OCI-LY1 (cell line): ENCODE measurements at regions not wholly inside any gene's neighbourhood (a gene's known extent, or its start where the extent isn't known, plus 50 kb on each side); places are given as distances from the start of the nearest gene placed in this dataset.

Experiments
- H2AFZ ChIP-seq: fragments of 200-600 bp; sonication (generic), shearing (Covaris generic); 2 replicates; pipeline ENCODE4 v1.6.0; 2014; ENCODE audit warnings: antibody characterized with exemption, mild to moderate bottlenecking, low read length
- H3F3A ChIP-seq: fragments of 200-600 bp; sonication (generic), shearing (Covaris generic); 2 replicates; pipeline ENCODE4 v1.6.0; 2014; ENCODE audit warnings: mild to moderate bottlenecking, antibody characterized with exemption, low read length, moderate library complexity; ENCODE audit not compliant: insufficient read depth
- H3K27ac ChIP-seq: fragments of 200-600 bp; sonication (generic); 2 replicates; pipeline ENCODE4 v1.5.1; 2014; ENCODE audit warnings: low read length, mixed run types, mild to moderate bottlenecking, low read depth; ENCODE audit not compliant: poor library complexity, severe bottlenecking
- H3K27me3 ChIP-seq: fragments of 200-600 bp; sonication (generic); 2 replicates; pipeline ENCODE4 v1.6.0; 2014; ENCODE audit warnings: antibody characterized with exemption, mild to moderate bottlenecking, low read length, moderate library complexity; ENCODE audit not compliant: insufficient read depth
- H3K36me3 ChIP-seq: fragments of 200-600 bp; sonication (generic); 2 replicates; pipeline ENCODE4 v1.6.1; 2014; ENCODE audit warnings: mild to moderate bottlenecking, antibody characterized with exemption, low read length, moderate library complexity, mixed read lengths; ENCODE audit not compliant: insufficient read depth
- H3K4me1 ChIP-seq: fragments of 200-600 bp; sonication (generic); 2 replicates; pipeline ENCODE4 v1.5.1; 2014; ENCODE audit warnings: mild to moderate bottlenecking, low read length, moderate library complexity; ENCODE audit not compliant: insufficient read depth, severe bottlenecking
- H3K4me2 ChIP-seq: fragments of 200-600 bp; sonication (generic), shearing (Covaris generic); 2 replicates; pipeline ENCODE4 v1.6.1; 2014; ENCODE audit warnings: low read length
- H3K4me3 ChIP-seq: fragments of 200-600 bp; sonication (generic); 2 replicates; pipeline ENCODE4 v1.5.1; 2014; ENCODE audit warnings: low read length, low read depth, mild to moderate bottlenecking, mixed read lengths; ENCODE audit not compliant: poor library complexity, severe bottlenecking
- H3K79me2 ChIP-seq: fragments of 200-600 bp; shearing (Covaris generic); 2 replicates; pipeline ENCODE4 v1.6.1; 2016; ENCODE audit warnings: mixed run types, low read length, mixed read lengths; ENCODE audit not compliant: insufficient read depth
- H3K9ac ChIP-seq: fragments of 200-600 bp; sonication (generic), shearing (Covaris generic); 2 replicates; pipeline ENCODE4 v1.6.1; 2014; ENCODE audit warnings: mild to moderate bottlenecking, low read length, mixed read lengths
- H3K9me2 ChIP-seq: fragments of 200-600 bp; sonication (generic), shearing (Covaris generic); 2 replicates; pipeline ENCODE4 v1.6.1; 2014; ENCODE audit warnings: low read depth, mild to moderate bottlenecking, low read length, mixed read lengths
- H3K9me3 ChIP-seq: fragments of 200-600 bp; shearing (Covaris generic); 2 replicates; pipeline ENCODE4 v1.6.1; 2014; ENCODE audit warnings: low read length, mixed read lengths
- H4K20me1 ChIP-seq: fragments of 200-600 bp; sonication (generic), shearing (Covaris generic); 2 replicates; pipeline ENCODE4 v1.6.0; 2016; ENCODE audit warnings: mild to moderate bottlenecking, low read length; ENCODE audit not compliant: insufficient read depth
- CTCF ChIP-seq: fragments of 200-600 bp; sonication (generic), shearing (Covaris generic); IDR thresholded peaks from 2 replicates; pipeline ENCODE4 v1.5.1; 2017; ENCODE audit warnings: mild to moderate bottlenecking, antibody characterized with exemption, low read length, moderate library complexity, mixed read lengths
- EZH2 ChIP-seq: fragments of 200-600 bp; sonication (generic), shearing (Covaris generic); IDR thresholded peaks from 2 replicates; pipeline ENCODE4 v1.8.0; 2017; ENCODE audit warnings: borderline replicate concordance, mixed run types, mild to moderate bottlenecking, antibody characterized with exemption, low read length, moderate library complexity, mixed read lengths

DNA sequence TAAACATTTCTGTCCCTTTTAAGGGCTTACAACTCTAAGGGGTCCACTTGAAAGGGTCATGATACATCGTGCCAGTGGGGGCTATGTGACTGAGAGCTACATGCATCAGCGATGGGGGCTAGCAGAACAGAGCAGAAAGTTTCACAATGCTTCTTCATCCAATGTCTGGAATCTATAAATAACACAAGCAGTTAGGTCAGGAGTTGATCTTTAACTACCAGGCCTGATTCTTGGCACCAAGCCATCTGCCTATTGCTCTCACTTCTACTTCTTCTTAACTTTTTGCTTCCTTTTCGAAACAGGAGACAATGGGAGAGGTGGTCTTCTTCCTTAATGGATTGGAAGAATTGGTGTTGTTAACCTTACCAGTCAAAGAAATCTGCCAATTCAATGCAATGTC lies 410.0 kb downstream of the TGFB2 start:
- H3K27me3 ChIP-seq: no peaks in the 10 kb centered on the region
- H3K4me1 ChIP-seq: no peaks in the 10 kb centered on the region
- no peaks in the 10 kb centered on the region for H3K9me3 ChIP-seq
- no peak overlapping the region for H2AFZ ChIP-seq
- TF ChIP-seq CTCF (no peak), EZH2 (no peak)
- H3F3A ChIP-seq: no peaks in the 10 kb centered on the region
- no peaks in the 10 kb centered on the region for H4K20me1 ChIP-seq
- H3K4me2 ChIP-seq: no peak overlapping the region
- H3K9me2 ChIP-seq: no peaks in the 10 kb centered on the region
- H3K9ac ChIP-seq: no peak overlapping the region
- H3K79me2 ChIP-seq: no peaks in the 10 kb centered on the region
- H3K36me3 ChIP-seq: no peaks in the 10 kb centered on the region
- no peak overlapping the region for H3K4me3 ChIP-seq
- no peak overlapping the region for H3K27ac ChIP-seq

DNA sequence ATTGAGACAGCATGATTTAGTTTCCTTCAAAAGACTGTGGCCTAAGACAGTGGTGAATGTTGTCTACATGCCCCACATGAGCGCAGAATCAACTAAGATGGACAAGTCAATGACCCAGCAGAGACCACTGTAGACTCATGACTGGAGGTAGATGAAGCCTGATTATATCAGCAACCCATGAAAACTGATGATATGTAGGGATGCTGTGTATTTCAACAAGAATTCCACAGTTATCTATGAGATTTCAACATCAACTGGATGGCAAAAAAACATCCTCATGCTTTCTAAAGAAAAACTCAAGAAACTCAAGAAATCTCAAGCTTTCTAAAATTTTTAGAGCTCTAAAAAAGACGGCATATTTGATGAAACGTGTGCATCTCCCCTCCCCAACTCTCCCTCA lies 413.9 kb upstream of the LYPLAL1 start:
- TF ChIP-seq EZH2: no peak
- Histone ChIP-seq H3K9ac (no peak overlapping the region), H3K79me2 (no peaks in the 10 kb centered on the region), H3K9me2 (no peaks in the 10 kb centered on the region), H3F3A (no peaks in the 10 kb centered on the region), H2AFZ (no peak overlapping the region), H3K27ac (no peak overlapping the region), H3K36me3 (no peaks in the 10 kb centered on the region), H3K27me3 (no peaks in the 10 kb centered on the region), H4K20me1 (no peaks in the 10 kb centered on the region), H3K4me2 (no peak overlapping the region), H3K4me1 (no peaks in the 10 kb centered on the region), H3K4me3 (no peak overlapping the region), H3K9me3 (no peaks in the 10 kb centered on the region)

DNA sequence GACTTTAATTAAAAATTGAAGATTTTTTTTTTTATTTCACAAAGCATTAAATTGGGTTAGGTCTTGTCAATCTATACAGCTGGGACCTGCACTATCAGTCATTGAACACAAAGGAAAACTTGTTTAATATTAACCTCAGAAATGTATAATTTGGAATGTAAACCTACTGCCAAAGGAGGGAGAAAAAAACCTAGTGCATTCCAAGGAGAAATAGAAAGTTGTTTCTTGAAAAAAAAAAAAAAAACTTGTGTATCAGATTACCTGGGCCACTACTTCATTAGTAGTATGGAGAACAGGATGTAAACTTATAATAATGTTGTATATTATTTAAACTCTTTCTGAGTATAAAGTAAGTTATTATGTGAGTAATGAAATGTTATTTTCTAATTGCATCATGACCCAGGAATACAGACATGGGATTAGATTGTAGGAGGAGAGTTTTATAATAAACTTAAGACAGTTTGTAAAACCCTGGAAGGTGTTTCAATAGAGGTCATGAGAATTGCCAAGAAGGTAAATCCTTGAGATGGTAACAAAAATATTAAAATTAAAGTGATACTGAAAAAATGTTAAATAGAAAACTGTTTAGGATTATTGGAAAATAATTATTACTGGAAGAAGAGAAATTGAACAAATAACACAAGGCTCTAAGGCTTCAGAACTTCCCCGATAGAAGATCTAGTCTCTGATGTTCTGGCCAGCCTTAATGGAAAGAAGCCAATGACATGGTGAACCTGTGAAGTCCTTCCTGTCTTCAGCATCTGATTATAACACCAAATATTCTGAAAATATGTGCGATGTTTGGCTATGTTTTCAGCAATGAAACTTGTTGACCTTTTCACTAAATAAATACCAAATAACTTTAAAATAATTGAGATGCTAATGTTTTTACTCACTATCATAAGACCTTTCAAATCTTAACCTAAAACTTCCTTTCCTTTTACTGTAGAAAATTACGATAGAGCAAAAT lies 412.8 kb upstream of the LYPLAL1 start:
- no peak overlapping the region for H3K4me2 ChIP-seq
- H3K27ac ChIP-seq: no peak overlapping the region
- H3K27me3 ChIP-seq: no peaks in the 10 kb centered on the region
- no peaks in the 10 kb centered on the region for H3K9me3 ChIP-seq
- H3K9me2 ChIP-seq: no peaks in the 10 kb centered on the region
- H3K36me3 ChIP-seq: no peaks in the 10 kb centered on the region
- TF ChIP-seq EZH2 (no peak), CTCF (no peak)
- no peak overlapping the region for H2AFZ ChIP-seq
- H3K9ac ChIP-seq: no peak overlapping the region
- no peaks in the 10 kb centered on the region for H3K79me2 ChIP-seq
- H3K4me1 ChIP-seq: no peaks in the 10 kb centered on the region
- H3K4me3 ChIP-seq: no peak overlapping the region
- no peaks in the 10 kb centered on the region for H3F3A ChIP-seq
- no peaks in the 10 kb centered on the region for H4K20me1 ChIP-seq
